Epithelial cell of prostate (primary cell): ENCODE measurements at regions not wholly inside any gene's neighbourhood (a gene's known extent, or its start where the extent isn't known, plus 50 kb on each side); places are given as distances from the start of the nearest gene placed in this dataset.

ENCODE experiments used
- DNase-seq: peaks from one replicate; pipeline ENCODE4 v3.0.0-alpha.2; 2011; ENCODE audit warnings: low read depth, low spot score
- H3K27ac ChIP-seq: fragments of 450-650 bp; 2 replicates; pipeline ENCODE4 v1.5.1; 2017; ENCODE audit warnings: mild to moderate bottlenecking

- DNase-seq = no peak
- H3K27ac ChIP-seq = no peak overlapping the region
These were observed 182.6 kb downstream of the TRPC6 start for GRCh38 chr11:101401245-101401644.

DNA sequence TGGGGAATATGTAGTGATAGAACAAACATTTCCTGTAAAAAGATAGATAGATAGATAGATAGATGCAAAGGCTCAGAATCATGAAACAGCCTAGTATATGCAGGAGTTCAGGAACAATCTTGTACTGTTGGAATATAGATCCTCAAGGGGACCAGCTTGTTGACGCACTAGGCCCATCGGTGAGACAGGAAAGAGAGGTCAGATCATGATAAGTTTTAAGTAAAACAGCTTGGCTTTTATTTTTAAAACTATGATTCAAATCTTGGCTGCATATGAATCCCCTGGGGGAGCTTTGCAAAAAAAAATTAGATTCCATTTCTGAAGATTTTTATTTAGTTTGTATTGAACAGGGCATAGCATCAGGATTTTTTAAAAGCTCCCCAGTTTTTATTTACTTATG, 185.8 kb downstream of the TRPC6 start:
- H3K27ac ChIP-seq = no peak overlapping the region
- DNase-seq = no peak

GRCh38 chr11:101390539-101390938, 193.3 kb downstream of the TRPC6 start:
- no peak overlapping the region for H3K27ac ChIP-seq
- no peak for DNase-seq

GRCh38 chr11:101369835-101370234, 214.0 kb downstream of the TRPC6 start:
- H3K27ac ChIP-seq = no peak overlapping the region
- DNase-seq = no peak

DNA sequence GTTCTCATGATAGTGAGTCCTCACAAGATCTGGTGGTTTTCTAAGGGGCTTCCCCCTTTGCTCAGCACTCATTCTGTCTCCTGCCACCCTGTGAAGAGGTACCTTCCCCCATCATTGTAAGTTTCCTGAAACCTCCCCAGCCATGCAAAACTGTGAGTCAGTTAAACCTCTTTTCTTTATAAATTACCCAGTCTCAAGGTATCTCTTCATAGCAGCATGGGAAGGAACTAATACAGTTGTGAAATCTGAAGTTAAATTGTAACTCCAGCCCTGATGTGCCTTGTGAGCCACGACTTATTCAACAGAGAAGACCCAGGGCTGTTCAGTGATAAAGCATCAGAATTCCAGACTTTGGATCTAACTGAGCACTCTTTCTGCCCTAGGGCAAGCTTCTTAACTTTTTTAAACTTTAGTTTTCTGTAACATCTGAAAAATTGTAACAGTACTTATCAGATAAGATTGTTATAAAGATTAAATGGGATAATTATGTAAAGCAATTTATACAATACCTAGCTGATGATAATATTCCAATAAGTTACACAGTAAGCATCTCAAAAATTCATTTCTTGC, 220.0 kb downstream of the TRPC6 start:
- no peak for DNase-seq

GRCh38 chr11:101362643-101363042, 221.2 kb downstream of the TRPC6 start:
- DNase-seq = no peak
- H3K27ac ChIP-seq = no peak overlapping the region

More for the DNA sequence above, 220.0 kb downstream of the TRPC6 start:
- no peak overlapping the region for H3K27ac ChIP-seq

DNA sequence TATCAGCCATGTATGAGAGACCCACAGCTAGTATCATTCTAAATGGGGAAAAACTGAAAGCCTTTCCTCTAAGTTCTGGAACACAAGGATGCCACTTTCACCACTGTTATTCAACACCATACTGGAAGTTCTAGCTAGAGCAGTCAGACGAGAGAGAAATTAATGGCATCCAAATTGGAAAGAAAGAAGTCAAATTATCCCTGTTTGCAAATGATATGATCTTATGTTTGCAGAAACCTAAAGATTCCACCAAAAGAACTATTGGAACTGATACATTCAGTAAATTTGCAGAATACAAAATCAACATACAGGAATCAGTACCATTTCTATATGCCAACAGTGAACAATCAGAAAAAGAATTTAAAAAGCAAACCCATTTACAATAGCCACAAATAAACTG, 226.0 kb downstream of the TRPC6 start:
- no peak for DNase-seq
- H3K27ac ChIP-seq = no peak overlapping the region

DNA sequence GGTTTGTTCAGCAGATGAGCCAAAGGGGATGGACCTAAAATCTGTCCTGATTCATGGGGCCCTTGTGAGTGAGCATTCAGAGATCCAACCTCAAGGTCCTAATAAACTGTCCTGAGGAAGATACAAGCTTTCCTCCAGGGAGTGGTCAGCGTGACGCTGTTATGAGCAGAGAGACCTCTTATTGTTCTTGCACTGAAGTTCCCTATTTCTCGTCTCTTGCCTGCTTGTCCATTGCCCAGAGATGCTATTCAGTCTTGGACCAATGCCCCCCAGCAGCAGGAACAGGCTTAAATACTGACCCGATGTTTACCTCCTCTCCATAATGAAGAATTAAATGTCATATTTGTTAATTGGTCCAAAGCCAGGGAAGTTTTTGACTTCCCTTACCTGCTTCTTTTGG, 225.2 kb upstream of the PGR start:
- no peak for DNase-seq
- H3K27ac ChIP-seq = no peak overlapping the region

DNA sequence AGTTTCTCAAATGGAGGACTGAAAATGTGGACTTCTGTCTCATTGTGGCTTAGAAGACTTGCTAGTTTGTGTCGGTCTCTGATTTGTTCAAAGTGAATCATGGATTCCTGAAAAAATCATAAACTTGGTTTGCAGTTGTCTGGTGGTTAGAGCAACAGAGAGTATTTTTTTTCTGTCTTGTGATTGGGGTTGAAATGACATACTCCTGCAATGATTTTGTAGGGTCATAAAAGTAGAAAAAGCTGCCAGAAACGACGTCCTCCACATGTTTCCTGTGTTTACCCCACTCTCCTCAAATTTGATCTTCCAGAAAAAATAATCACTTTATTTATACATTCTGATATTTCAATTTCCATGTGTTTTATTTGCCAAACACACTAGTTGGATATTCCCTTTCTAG, 219.2 kb upstream of the PGR start:
- DNase-seq = no peak
- H3K27ac ChIP-seq = no peak overlapping the region

GRCh38 chr11:101346591-101346990, 217.0 kb upstream of the PGR start:
- no peak overlapping the region for H3K27ac ChIP-seq
- no peak for DNase-seq

DNA sequence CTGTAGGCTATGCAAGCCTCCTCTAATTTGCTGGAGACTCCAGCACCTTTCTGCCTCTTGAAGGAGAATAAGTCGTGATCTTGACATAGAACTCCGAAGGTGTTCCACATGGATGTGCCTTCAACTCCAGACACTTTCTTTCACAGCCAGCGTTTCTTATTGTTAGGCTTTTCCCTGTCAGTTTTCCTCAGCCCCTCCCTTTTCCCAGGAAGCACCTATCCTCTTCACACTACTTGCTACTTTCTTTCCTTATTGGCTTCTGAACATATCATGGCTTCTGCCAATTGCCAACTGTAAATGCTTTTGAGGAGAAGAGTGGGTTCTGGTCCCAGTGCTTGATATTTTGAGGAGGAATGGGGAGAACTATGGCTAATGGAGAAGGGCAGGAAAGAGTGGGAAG, 216.3 kb upstream of the PGR start:
- no peak overlapping the region for H3K27ac ChIP-seq
- no peak for DNase-seq

GRCh38 chr11:101342307-101342706, 212.7 kb upstream of the PGR start:
- H3K27ac ChIP-seq = no peak overlapping the region
- DNase-seq = no peak

- no peak for DNase-seq
- no peak overlapping the region for H3K27ac ChIP-seq
These were observed 212.0 kb upstream of the PGR start for GRCh38 chr11:101341578-101341977.

DNA sequence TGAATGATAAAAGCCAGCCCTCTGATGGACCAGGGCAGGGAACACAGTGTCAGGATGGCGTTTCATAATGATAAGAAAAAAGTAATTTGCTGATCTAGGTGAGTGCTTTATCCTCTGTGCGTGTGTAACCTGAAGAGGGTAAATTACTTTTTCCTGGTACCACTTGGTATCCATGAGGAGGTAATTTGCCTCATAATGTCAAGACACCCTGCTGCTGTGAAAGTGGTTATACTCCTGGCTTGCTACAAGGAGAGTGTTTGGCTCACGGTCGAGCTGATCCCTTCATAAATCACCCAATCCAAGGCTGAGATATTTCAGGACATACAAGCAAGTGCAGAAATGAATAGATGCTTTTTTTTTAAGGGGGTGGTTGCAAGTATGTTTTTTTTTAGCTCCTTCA, 207.2 kb upstream of the PGR start:
- H3K27ac ChIP-seq = no peak overlapping the region
- no peak for DNase-seq

DNA sequence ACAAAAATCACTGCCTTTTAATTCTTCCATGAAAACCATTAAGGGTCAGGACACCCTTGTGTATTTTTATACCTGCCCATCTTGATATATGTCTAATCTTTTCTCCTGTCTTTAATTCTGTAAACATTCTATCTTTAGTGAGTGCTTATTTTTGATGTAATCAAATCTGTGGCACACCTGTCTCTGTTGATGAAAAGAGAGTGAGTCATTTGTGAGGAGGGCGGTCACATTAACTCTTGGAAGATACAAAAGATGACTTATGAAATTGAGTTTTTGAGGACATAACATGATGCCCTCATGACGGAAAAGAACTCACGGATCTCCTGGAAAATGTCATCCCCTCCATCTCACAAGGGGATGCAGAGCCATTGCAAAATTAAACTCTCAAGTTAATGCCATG, 206.5 kb upstream of the PGR start:
- no peak for DNase-seq
- H3K27ac ChIP-seq = no peak overlapping the region

DNA sequence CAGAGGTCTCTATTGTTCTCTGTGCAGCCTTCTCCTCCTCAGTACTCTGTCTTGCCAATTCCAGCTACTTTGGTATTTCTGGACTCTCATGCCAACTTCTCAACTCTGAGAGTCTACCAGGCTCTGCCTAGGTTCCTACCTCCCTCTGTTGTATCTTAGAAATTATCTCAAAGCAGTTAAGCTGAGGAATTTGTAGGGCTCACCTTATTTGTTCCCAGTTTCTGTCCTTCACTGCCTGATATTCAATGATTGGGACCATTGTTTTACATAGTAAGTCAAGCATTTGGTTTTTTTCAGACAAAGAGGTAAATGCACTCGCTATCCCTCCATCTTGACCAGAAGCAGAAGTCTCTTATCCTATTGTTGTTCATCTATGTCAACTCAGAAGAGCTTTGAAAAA, 205.0 kb upstream of the PGR start:
- no peak for DNase-seq

GRCh38 chr11:101331411-101331810, 201.8 kb upstream of the PGR start:
- no peak for DNase-seq
- H3K27ac ChIP-seq = no peak overlapping the region

More for the DNA sequence above, 205.0 kb upstream of the PGR start:
- no peak overlapping the region for H3K27ac ChIP-seq

DNA sequence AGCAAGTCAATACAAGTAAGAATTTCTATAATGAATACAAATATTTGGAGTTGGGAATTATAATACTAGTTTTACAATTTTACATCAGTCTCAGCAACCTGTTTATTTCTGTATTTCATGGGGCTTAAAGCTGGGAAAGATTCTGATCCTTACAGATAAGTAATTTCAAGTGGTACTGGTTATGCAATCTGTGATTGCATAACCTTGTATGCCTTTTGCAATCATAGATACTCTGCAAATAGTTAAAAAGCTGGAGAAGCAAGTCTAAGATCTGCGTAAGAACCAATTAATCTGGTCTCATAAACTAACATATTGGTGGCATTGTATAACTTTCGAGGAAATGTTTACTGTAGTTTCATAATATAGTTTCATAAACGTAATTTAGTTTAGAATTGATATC, 198.3 kb upstream of the PGR start:
- no peak overlapping the region for H3K27ac ChIP-seq
- no peak for DNase-seq

GRCh38 chr11:101326141-101326540, 196.5 kb upstream of the PGR start:
- DNase-seq = no peak
- H3K27ac ChIP-seq = no peak overlapping the region

- DNase-seq = no peak
- no peak overlapping the region for H3K27ac ChIP-seq
These were observed 194.4 kb upstream of the PGR start for GRCh38 chr11:101323997-101324396.

DNA sequence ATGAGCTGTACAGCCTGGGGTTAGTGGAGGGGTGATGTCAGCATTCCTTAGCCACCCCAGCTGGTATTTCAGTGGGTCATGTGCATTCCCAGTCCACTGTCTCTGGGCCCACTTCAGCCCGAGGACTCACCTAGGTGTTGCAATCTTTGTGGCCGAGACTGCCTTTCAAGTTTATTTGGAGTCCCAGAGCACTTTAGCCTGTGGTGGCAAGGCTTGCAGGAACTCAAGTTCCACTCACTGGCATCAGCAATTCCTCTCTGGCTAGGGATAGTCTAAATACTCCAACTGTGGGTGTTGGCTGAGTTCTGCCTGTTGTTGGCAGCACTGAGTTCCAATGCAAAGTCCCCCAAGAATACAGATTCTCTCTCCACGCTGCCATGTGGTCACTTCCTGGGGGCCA, 191.6 kb upstream of the PGR start:
- no peak overlapping the region for H3K27ac ChIP-seq
- no peak for DNase-seq

DNA sequence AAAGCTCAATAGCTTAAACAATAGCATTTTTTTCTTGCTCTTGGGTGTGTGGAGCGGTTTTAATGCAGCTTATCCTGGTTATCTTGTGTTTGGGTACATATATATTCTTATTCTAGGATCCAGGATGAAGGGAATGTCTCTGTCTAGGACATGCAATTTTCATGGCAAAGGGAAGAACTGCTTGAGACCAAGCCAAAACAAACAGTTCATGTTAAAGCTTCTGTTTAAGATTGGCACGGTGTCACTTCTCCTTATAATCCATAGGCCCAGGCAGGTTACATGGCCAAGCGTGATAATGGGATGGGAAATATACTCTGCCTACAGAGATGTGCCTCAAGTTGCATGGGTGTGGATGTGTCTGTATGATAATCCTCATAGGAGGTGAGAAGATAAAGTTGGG, 177.1 kb upstream of the PGR start:
- no peak overlapping the region for H3K27ac ChIP-seq
- DNase-seq = no peak

GRCh38 chr11:101305496-101305895, 175.9 kb upstream of the PGR start:
- DNase-seq = no peak
- no peak overlapping the region for H3K27ac ChIP-seq
